ENCODE measurements at regions not wholly inside any gene's neighbourhood (a gene's known extent, or its start where the extent isn't known, plus 50 kb on each side); places are given as distances from the start of the nearest gene placed in this dataset.

- no peak for DNase-seq (ENCODE audit: low read depth)
- H3K4me3 ChIP-seq (ENCODE audit: low read length): no peak overlapping the region
- no peak for TF ChIP-seq CTCF (conservative IDR thresholded peaks at IDR 0.05; ENCODE audit: low read length)
These were observed 192.4 kb downstream of the ANXA1 start for GRCh38 chr9:73344060-73344459.

- TF ChIP-seq CTCF (conservative IDR thresholded peaks at IDR 0.05; ENCODE audit: low read length): no peak
- no peak for DNase-seq (ENCODE audit: low read depth)
- H3K4me3 ChIP-seq (ENCODE audit: low read length): no peak overlapping the region
These were observed 195.5 kb downstream of the ANXA1 start for GRCh38 chr9:73347123-73347522.

DNA sequence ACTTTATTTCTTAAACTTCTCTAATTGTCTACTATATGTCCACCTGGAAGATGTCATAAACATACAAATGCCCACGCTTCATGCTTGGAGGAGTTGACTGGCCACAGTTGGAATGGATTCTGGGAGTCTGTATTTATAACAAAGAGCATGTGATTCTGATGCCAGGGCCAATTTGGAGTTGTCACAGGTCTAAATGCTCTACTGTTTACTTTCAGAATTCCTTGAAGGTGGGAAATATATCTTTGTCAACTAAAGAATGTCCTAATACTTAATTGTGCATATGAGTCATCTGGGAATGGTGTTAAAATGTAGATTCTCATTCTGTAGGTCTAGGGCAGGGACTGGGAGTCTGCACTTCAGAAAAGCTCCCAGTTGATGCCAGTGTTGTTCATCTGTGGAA lies 196.1 kb downstream of the ANXA1 start:
- no peak for DNase-seq (ENCODE audit: low read depth)
- H3K4me3 ChIP-seq (ENCODE audit: low read length): no peak overlapping the region
- TF ChIP-seq CTCF (conservative IDR thresholded peaks at IDR 0.05; ENCODE audit: low read length): no peak

GRCh38 chr9:73348471-73348870 lies 196.8 kb downstream of the ANXA1 start:
- no peak overlapping the region for H3K4me3 ChIP-seq (ENCODE audit: low read length)
- no peak for TF ChIP-seq CTCF (conservative IDR thresholded peaks at IDR 0.05; ENCODE audit: low read length)
- no peak for DNase-seq (ENCODE audit: low read depth)

DNA sequence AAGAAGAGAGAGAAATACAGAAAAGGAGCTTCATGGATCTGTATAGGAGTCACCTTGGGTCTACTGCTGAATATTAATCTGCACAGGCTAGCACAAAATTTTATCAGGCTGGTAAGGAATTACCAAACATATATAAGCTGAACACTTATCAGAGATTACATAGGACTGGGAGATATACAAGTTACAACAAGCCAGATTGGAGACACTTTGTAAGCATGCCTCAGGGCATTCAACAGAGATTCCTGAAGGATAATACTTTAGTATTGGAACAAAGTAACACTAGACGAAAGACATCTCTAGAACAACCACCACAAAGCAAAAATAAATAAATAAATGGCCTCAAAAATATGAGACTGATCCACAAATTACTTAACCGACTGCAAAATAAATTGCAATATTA lies 197.8 kb downstream of the ANXA1 start:
- no peak for TF ChIP-seq CTCF (conservative IDR thresholded peaks at IDR 0.05; ENCODE audit: low read length)
- DNase-seq (ENCODE audit: low read depth): no peak
- H3K4me3 ChIP-seq (ENCODE audit: low read length): no peak overlapping the region

GRCh38 chr9:73357607-73358006 lies 205.9 kb downstream of the ANXA1 start:
- DNase-seq (ENCODE audit: low read depth): no peak
- no peak for TF ChIP-seq CTCF (conservative IDR thresholded peaks at IDR 0.05; ENCODE audit: low read length)
- H3K4me3 ChIP-seq (ENCODE audit: low read length): no peak overlapping the region

DNA sequence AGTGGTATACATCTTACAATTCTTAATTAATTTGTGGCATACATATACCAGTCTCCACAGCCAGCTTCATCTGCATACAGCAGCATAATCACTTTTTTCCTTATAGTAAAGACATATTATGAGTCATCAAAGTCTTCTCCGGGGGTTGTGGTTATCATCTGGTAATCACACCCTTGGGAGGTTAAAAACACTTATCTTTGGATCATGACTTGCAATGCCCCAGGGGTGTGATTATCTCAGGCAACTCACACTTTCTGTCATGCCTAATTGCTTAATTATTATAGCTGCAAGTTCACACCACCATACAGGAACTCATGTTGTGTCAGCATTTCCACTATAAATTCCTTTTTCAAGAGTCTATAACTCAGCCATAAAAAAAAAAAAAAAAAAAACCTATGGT lies 218.4 kb downstream of the ANXA1 start:
- TF ChIP-seq CTCF (conservative IDR thresholded peaks at IDR 0.05; ENCODE audit: low read length): no peak
- no peak for DNase-seq (ENCODE audit: low read depth)
- no peak overlapping the region for H3K4me3 ChIP-seq (ENCODE audit: low read length)
